T-cell (primary cell): ENCODE measurements at regions not wholly inside any gene's neighbourhood (a gene's known extent, or its start where the extent isn't known, plus 50 kb on each side); places are given as distances from the start of the nearest gene placed in this dataset.

Source experiments
- ATAC-seq, 4 experiments: fragments of 200-7000 bp in 3 of 4; fragments of 150-1000 bp in 1 of 4; cut with Tn5 transposase; replicated peaks in 1 of 4; 1 replicate in 3 of 4; 2 replicates in 1 of 4; pipeline ENCODE4 v1.10.0; 2021; ENCODE audit warnings: moderate library complexity in 3 of 4, mild to moderate bottlenecking in 2 of 4, moderate number of reproducible peaks in 1 of 4
- CTCF ChIA-PET, 2 donors: fragments of 300-600 bp; sonication (Branson Sonifier 250); formaldehyde crosslinking; loops; one replicate each; lab custom pipeline; 2022; ENCODE audit warnings: antibody characterized with exemption in 2 of 2; lab: Charles Lee
- POLR2A ChIA-PET, 2 donors: fragments of 300-600 bp; sonication (Branson Sonifier 250); formaldehyde crosslinking; loops; one replicate each; lab custom pipeline; 2022; ENCODE audit warnings: antibody characterized with exemption in 2 of 2; lab: Charles Lee
- DNase-seq, 35 experiments: peaks; one replicate each; pipeline versions ENCODE4 v3.0.0 to v3.0.0-alpha.2; 2013 to 2023
- H3K27ac ChIP-seq: one replicate; pipeline ENCODE4 v1.5.1; 2013; ENCODE audit warnings: low read length
- H3K27me3 ChIP-seq, 2 experiments: replicated peaks in 1 of 2; 1 replicate in 1 of 2; 2 replicates in 1 of 2; pipeline versions ENCODE4 v1.6.1 to v1.7.0; 2013; ENCODE audit warnings: low read length in 1 of 2, mixed read lengths in 1 of 2; ENCODE audit not compliant: control insufficient read depth in 2 of 2, insufficient read depth in 2 of 2; ENCODE audit errors: extremely low read depth in 1 of 2
- H3K36me3 ChIP-seq, 2 donors: 1 replicate in 1 of 2; 2 replicates in 1 of 2; pipeline versions ENCODE4 v1.6.1 to v1.7.0; 2013; ENCODE audit warnings: low read length in 1 of 2; ENCODE audit not compliant: control insufficient read depth in 2 of 2, insufficient read depth in 1 of 2; ENCODE audit errors: extremely low read depth in 1 of 2
- H3K4me1 ChIP-seq, 2 experiments: 1 replicate in 1 of 2; 2 replicates in 1 of 2; pipeline versions ENCODE4 v1.6.1 to v1.7.0; 2013; ENCODE audit warnings: low read length in 2 of 2, mixed read lengths in 1 of 2; ENCODE audit not compliant: insufficient read depth in 2 of 2, control insufficient read depth in 1 of 2; ENCODE audit errors: extremely low read depth in 1 of 2
- H3K4me3 ChIP-seq, 2 donors: 1 replicate in 1 of 2; 2 replicates in 1 of 2; pipeline versions ENCODE4 v1.5.1 to v1.7.0; 2013; ENCODE audit warnings: mild to moderate bottlenecking in 2 of 2, low read length in 1 of 2, moderate library complexity in 1 of 2; ENCODE audit not compliant: control insufficient read depth in 1 of 2; ENCODE audit errors: extremely low read depth in 1 of 2
- H3K9me3 ChIP-seq: 2 replicates; pipeline ENCODE4 v1.7.0; 2013
- H3K27ac Mint-ChIP-seq, 2 donors: one replicate each; pipeline ENCODE4 v1.8.0; 2020 to 2021; ENCODE audit warnings: mild to moderate bottlenecking in 2 of 2, mixed read lengths in 2 of 2
- H3K27me3 Mint-ChIP-seq, 2 donors: one replicate each; pipeline ENCODE4 v1.8.0; 2021 to 2022; ENCODE audit warnings: mixed read lengths in 2 of 2
- H3K36me3 Mint-ChIP-seq: one replicate; pipeline ENCODE4 v1.8.0; 2021; ENCODE audit warnings: mixed read lengths
- H3K4me1 Mint-ChIP-seq, 3 donors: one replicate each; pipeline ENCODE4 v1.8.0; 2020 to 2022; ENCODE audit warnings: mixed read lengths in 3 of 3, mild to moderate bottlenecking in 1 of 3
- H3K4me3 Mint-ChIP-seq, 3 donors: one replicate each; pipeline ENCODE4 v1.8.0; 2020 to 2022; ENCODE audit warnings: mild to moderate bottlenecking in 3 of 3, mixed read lengths in 3 of 3, moderate library complexity in 3 of 3
- H3K9me3 Mint-ChIP-seq, 3 donors: one replicate each; pipeline ENCODE4 v1.8.0; 2020 to 2022; ENCODE audit warnings: mixed read lengths in 3 of 3
- WGBS: methylation state at CpG from one replicate; pipeline ENCODE4 v1.1.5; 2013; ENCODE audit warnings: missing lambda C conversion rate; ENCODE audit not compliant: insufficient coverage; 5-methylcytosine and 5-hydroxymethylcytosine counted together

- peak overlapping the region; percentile 39 to 76 for H3K27ac Mint-ChIP-seq
Measured at GRCh38 chr4:37757761-37758160, 68.7 kb upstream of the PGM2 start.

GRCh38 chr4:37757121-37757520 lies 69.4 kb upstream of the PGM2 start:
- H3K27ac Mint-ChIP-seq, result no peak overlapping the region
- DNase-seq, result no peak
- no peak for ATAC-seq
- POLR2A ChIA-PET, result interaction anchor here in 1 of 2 donors (0.6 kb wide), 2 partner anchors 38 to 159 kb away, joined by 3 to 19 read pairs; no protein-coding TSS in a partner anchor
- Histone ChIP-seq H3K27me3 (peaks cover 0 to 4% of the 10 kb centered on the region in 2 experiments), H3K36me3 (no peaks in the 10 kb centered on the region), H3K4me3 (no peak overlapping the region), H3K9me3 (no peaks in the 10 kb centered on the region), H3K27ac (no peak overlapping the region), H3K4me1 (peaks cover 5 to 24% of the 10 kb centered on the region in 2 experiments)
- peaks cover 0 to 8% of the 10 kb centered on the region in 2 donors for H3K27me3 Mint-ChIP-seq
- WGBS, result 65% methylated on average over 3 of the region's 5 CpGs
- no peaks in the 10 kb centered on the region for H3K36me3 Mint-ChIP-seq
- H3K9me3 Mint-ChIP-seq, result no peaks in the 10 kb centered on the region
- CTCF ChIA-PET, result no interaction called here
- peaks cover 16 to 19% (median 19%) of the 10 kb centered on the region in 3 donors for H3K4me1 Mint-ChIP-seq
- no peak overlapping the region for H3K4me3 Mint-ChIP-seq

More at GRCh38 chr4:37757761-37758160, 68.7 kb upstream of the PGM2 start:
- Histone ChIP-seq H3K27ac (no peak overlapping the region), H3K4me3 (no peak overlapping the region), H3K9me3 (no peaks in the 10 kb centered on the region), H3K4me1 (peaks cover 5 to 24% of the 10 kb centered on the region in 2 experiments), H3K27me3 (peaks cover 0 to 4% of the 10 kb centered on the region in 2 experiments), H3K36me3 (no peaks in the 10 kb centered on the region)
- DNase-seq (no peak), ATAC-seq (peak in 1 of 4 experiments; percentile 31)
- WGBS, result 94% methylated on average over 3 of the region's 4 CpGs
- CTCF ChIA-PET, result no interaction called here
- no peak overlapping the region for H3K4me3 Mint-ChIP-seq
- peaks cover 0 to 5% of the 10 kb centered on the region in 2 donors for H3K27me3 Mint-ChIP-seq
- POLR2A ChIA-PET, result no interaction called here
- peaks cover 16 to 19% (median 19%) of the 10 kb centered on the region in 3 donors for H3K4me1 Mint-ChIP-seq
- no peaks in the 10 kb centered on the region for H3K36me3 Mint-ChIP-seq
- H3K9me3 Mint-ChIP-seq, result no peaks in the 10 kb centered on the region

GRCh38 chr4:37754410-37755185 lies 68.4 kb upstream of the RELL1 start:
- POLR2A ChIA-PET, result interaction anchor here in 1 of 2 donors (0.6 kb wide), 1 partner anchor 199 kb away, joined by 5 read pairs; no protein-coding TSS in a partner anchor
- Mint-ChIP-seq H3K4me1 (peaks cover 16 to 19% (median 19%) of the 10 kb centered on the region in 3 donors), H3K27me3 (peaks cover 0 to 6% of the 10 kb centered on the region in 2 donors), H3K27ac (no peak overlapping the region), H3K4me3 (peak overlapping the region in 1 of 3 donors; percentile 56), H3K9me3 (no peaks in the 10 kb centered on the region), H3K36me3 (no peaks in the 10 kb centered on the region)
- DNase-seq (no peak), ATAC-seq (peak in 2 of 4 experiments; percentile 28 to 32)
- CTCF ChIA-PET, result interaction anchor here in 1 of 2 donors (0.6 kb wide), 1 partner anchor 71 kb away, joined by 4 read pairs; no protein-coding TSS in a partner anchor
- no peaks in the 10 kb centered on the region for H3K27me3 ChIP-seq
- 39% methylated on average over 4 of the region's 6 CpGs for WGBS
- peaks cover 5 to 24% of the 10 kb centered on the region in 2 experiments for H3K4me1 ChIP-seq
- no peaks in the 10 kb centered on the region for H3K36me3 ChIP-seq
- H3K9me3 ChIP-seq, result no peaks in the 10 kb centered on the region
- no peak overlapping the region for H3K4me3 ChIP-seq
- H3K27ac ChIP-seq, result no peak overlapping the region

- Mint-ChIP-seq H3K4me1 (peaks cover 17 to 24% (median 20%) of the 10 kb centered on the region in 3 donors), H3K27ac (no peak overlapping the region), H3K36me3 (no peaks in the 10 kb centered on the region), H3K4me3 (no peak overlapping the region), H3K9me3 (peaks cover 0 to 3% (median 3%) of the 10 kb centered on the region in 3 donors), H3K27me3 (peaks cover 0 to 4% of the 10 kb centered on the region in 2 donors)
- Histone ChIP-seq H3K27ac (no peak overlapping the region), H3K4me1 (peaks cover 5 to 16% of the 10 kb centered on the region in 2 experiments), H3K27me3 (no peaks in the 10 kb centered on the region), H3K4me3 (no peak overlapping the region), H3K36me3 (no peaks in the 10 kb centered on the region), H3K9me3 (no peaks in the 10 kb centered on the region)
- ChIA-PET CTCF (no interaction called here), POLR2A (interaction anchor here in 1 of 2 donors (1.0 kb wide), 1 partner anchor 12 kb away, joined by 3 read pairs; no protein-coding TSS in a partner anchor)
- no peak for DNase-seq
- no CpG with 5 or more reads among the region's 1 CpG for WGBS
- ATAC-seq, result no peak
Measured at GRCh38 chr4:37749398-37749988, 63.3 kb upstream of the RELL1 start.

- WGBS, result no CpG with 5 or more reads among the region's 2 CpGs
- Mint-ChIP-seq H3K9me3 (peaks cover 0 to 3% (median 3%) of the 10 kb centered on the region in 3 donors), H3K4me1 (peaks cover 12 to 15% (median 14%) of the 10 kb centered on the region in 3 donors), H3K4me3 (no peak overlapping the region), H3K27me3 (peaks cover 0 to 3% of the 10 kb centered on the region in 2 donors), H3K27ac (peak overlapping the region in 1 of 2 donors; percentile 53), H3K36me3 (no peaks in the 10 kb centered on the region)
- no peaks in the 10 kb centered on the region for H3K27me3 ChIP-seq
- ATAC-seq, result peak in 1 of 4 experiments; percentile 52
- H3K4me1 ChIP-seq, result peaks cover 0 to 10% of the 10 kb centered on the region in 2 experiments
- ChIA-PET CTCF (no interaction called here), POLR2A (no interaction called here)
- no peaks in the 10 kb centered on the region for H3K9me3 ChIP-seq
- H3K36me3 ChIP-seq, result no peaks in the 10 kb centered on the region
- no peak overlapping the region for H3K27ac ChIP-seq
- DNase-seq, result no peak
- no peak overlapping the region for H3K4me3 ChIP-seq
Measured at GRCh38 chr4:37748485-37748884, 62.3 kb upstream of the RELL1 start.

GRCh38 chr4:37747772-37748330 lies 61.7 kb upstream of the RELL1 start:
- H3K27me3 Mint-ChIP-seq, result peaks cover 0 to 3% of the 10 kb centered on the region in 2 donors
- H3K36me3 ChIP-seq, result no peaks in the 10 kb centered on the region
- H3K4me1 Mint-ChIP-seq, result peaks cover 12 to 15% (median 14%) of the 10 kb centered on the region in 3 donors
- H3K4me1 ChIP-seq, result peaks cover 0 to 10% of the 10 kb centered on the region in 2 experiments
- POLR2A ChIA-PET, result no interaction called here
- H3K4me3 ChIP-seq, result no peak overlapping the region
- H3K27me3 ChIP-seq, result no peaks in the 10 kb centered on the region
- no CpG with 5 or more reads among the region's 6 CpGs for WGBS
- DNase-seq (no peak), ATAC-seq (no peak)
- no peak overlapping the region for H3K27ac ChIP-seq
- H3K9me3 Mint-ChIP-seq, result peaks cover 0 to 3% (median 3%) of the 10 kb centered on the region in 3 donors
- H3K36me3 Mint-ChIP-seq, result no peaks in the 10 kb centered on the region
- H3K9me3 ChIP-seq, result no peaks in the 10 kb centered on the region
- H3K27ac Mint-ChIP-seq, result peak overlapping the region in 1 of 2 donors; percentile 53
- CTCF ChIA-PET, result no interaction called here
- H3K4me3 Mint-ChIP-seq, result no peak overlapping the region
